ENCODE measurements at regions not wholly inside any gene's neighbourhood (a gene's known extent, or its start where the extent isn't known, plus 50 kb on each side); places are given as distances from the start of the nearest gene placed in this dataset.

- Histone ChIP-seq H3K36me3 (ENCODE audit: insufficient read depth, low read length) (no peaks in the 10 kb centered on the region), H3K9me3 (ENCODE audit: low read length) (no peaks in the 10 kb centered on the region), H3K27me3 (ENCODE audit: insufficient read depth, low read length, poor library complexity, severe bottlenecking) (no peaks in the 10 kb centered on the region), H3K4me1 (ENCODE audit: insufficient read depth, low read length) (no peaks in the 10 kb centered on the region), H3K4me3 (ENCODE audit: low read length) (no peak overlapping the region), H3K27ac (ENCODE audit: low read depth, low read length) (no peak overlapping the region)
- no peak overlapping the region for H3K27ac Mint-ChIP-seq
- H3K4me3 Mint-ChIP-seq, result no peak overlapping the region
- no peaks in the 10 kb centered on the region for H3K36me3 Mint-ChIP-seq
- no peaks in the 10 kb centered on the region for H3K4me1 Mint-ChIP-seq
- ChIA-PET CTCF (no interaction called here), POLR2A (no interaction called here)
- H3K9me3 Mint-ChIP-seq, result peaks cover 0 to 10% (median 0%) of the 10 kb centered on the region in 5 donors
- H3K27me3 Mint-ChIP-seq, result peaks cover 0 to 13% of the 10 kb centered on the region in 2 donors
- no peak for DNase-seq
Measured at GRCh38 chr2:15997728-15998280, 57.5 kb downstream of the MYCN start.

GRCh38 chr2:15996536-15997423 lies 56.4 kb downstream of the MYCN start:
- no peak overlapping the region for H3K4me3 Mint-ChIP-seq
- H3K36me3 Mint-ChIP-seq, result no peaks in the 10 kb centered on the region
- H3K9me3 Mint-ChIP-seq, result peaks cover 0 to 12% (median 0%) of the 10 kb centered on the region in 5 donors
- no peak overlapping the region for H3K27ac ChIP-seq (ENCODE audit: low read depth, low read length)
- no peak overlapping the region for H3K27ac Mint-ChIP-seq
- no peaks in the 10 kb centered on the region for H3K4me1 ChIP-seq (ENCODE audit: insufficient read depth, low read length)
- CTCF ChIA-PET, result no interaction called here
- POLR2A ChIA-PET, result no interaction called here
- H3K4me1 Mint-ChIP-seq, result no peaks in the 10 kb centered on the region
- H3K4me3 ChIP-seq (ENCODE audit: low read length), result no peak overlapping the region
- H3K36me3 ChIP-seq (ENCODE audit: insufficient read depth, low read length), result no peaks in the 10 kb centered on the region
- peaks cover 0 to 13% of the 10 kb centered on the region in 2 donors for H3K27me3 Mint-ChIP-seq
- DNase-seq, result no peak
- H3K27me3 ChIP-seq (ENCODE audit: insufficient read depth, low read length, poor library complexity, severe bottlenecking), result no peaks in the 10 kb centered on the region
- no peaks in the 10 kb centered on the region for H3K9me3 ChIP-seq (ENCODE audit: low read length)
